Ishikawa (cell line): ENCODE measurements at regions not wholly inside any gene's neighbourhood (a gene's known extent, or its start where the extent isn't known, plus 50 kb on each side); places are given as distances from the start of the nearest gene placed in this dataset.

Experiments used
- CEBPB ChIP-seq: IDR thresholded peaks from 2 replicates; pipeline ENCODE4 v1.6.1; 2012
- CREB1 ChIP-seq: IDR thresholded peaks from 2 replicates; pipeline ENCODE4 v1.6.1; 2012; ENCODE audit warnings: low read depth
- EGR1 ChIP-seq: IDR thresholded peaks from 2 replicates; pipeline ENCODE4 v1.6.1; 2012
- EP300 ChIP-seq: IDR thresholded peaks from 2 replicates; pipeline ENCODE4 v1.6.1; 2012; ENCODE audit warnings: borderline replicate concordance
- FOXM1 ChIP-seq: IDR thresholded peaks from 2 replicates; pipeline ENCODE4 v1.6.1; 2012; ENCODE audit warnings: low read depth, borderline replicate concordance
- NFIC ChIP-seq: IDR thresholded peaks from 2 replicates; pipeline ENCODE4 v1.6.1; 2012
- RAD21 ChIP-seq: IDR thresholded peaks from 2 replicates; pipeline ENCODE4 v1.6.1; 2012; ENCODE audit warnings: low read depth
- TAF1 ChIP-seq: IDR thresholded peaks from 2 replicates; pipeline ENCODE4 v1.6.1; 2012; ENCODE audit warnings: low read depth, mild to moderate bottlenecking
- TCF12 ChIP-seq: IDR thresholded peaks from 2 replicates; pipeline ENCODE4 v1.6.1; 2012; ENCODE audit warnings: low read depth
- TEAD4 ChIP-seq: IDR thresholded peaks from 2 replicates; pipeline ENCODE4 v1.6.1; 2012
- YY1 ChIP-seq: IDR thresholded peaks from 2 replicates; pipeline ENCODE4 v1.6.1; 2012; ENCODE audit warnings: low read depth
- ZBTB7A ChIP-seq: IDR thresholded peaks from 2 replicates; pipeline ENCODE4 v1.6.1; 2012; ENCODE audit warnings: low read depth
- TF ChIP-seq, protein P1 (sequence below): IDR thresholded peaks from 2 replicates; pipeline ENCODE4 v1.6.1; 2012; ENCODE audit warnings: low read depth, mild to moderate bottlenecking
- TF ChIP-seq, protein P2 (sequence below): IDR thresholded peaks from 2 replicates; pipeline ENCODE4 v1.6.1; 2012
- TF ChIP-seq, protein P3 (sequence below): IDR thresholded peaks from 2 replicates; pipeline ENCODE4 v1.6.1; 2012

DNA sequence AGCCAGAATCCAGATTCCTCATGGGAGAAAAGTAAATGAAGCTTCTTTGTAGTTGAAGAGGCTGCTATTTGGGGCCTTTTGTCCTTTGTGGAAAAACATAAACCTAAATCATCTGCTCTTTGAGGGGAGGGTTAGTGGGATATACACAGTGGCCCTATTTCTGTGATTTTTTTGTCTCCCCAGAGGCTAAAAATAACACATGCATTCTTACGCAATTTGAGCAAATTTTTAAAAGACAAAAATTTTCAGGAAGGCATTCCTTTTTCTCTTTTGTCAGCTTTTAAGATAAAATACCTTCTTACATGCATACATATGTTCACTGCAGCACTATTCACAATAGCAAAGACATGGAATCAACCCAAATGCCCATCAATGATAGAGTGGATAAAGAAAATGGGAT lies 165.5 kb downstream of the AXIN2 start:
- TF ChIP-seq TCF12 (no peak), CREB1 (no peak), YY1 (no peak), EGR1 (no peak), EP300 (no peak), NFIC (no peak), TEAD4 (no peak), TAF1 (no peak), FOXM1 (no peak), CEBPB (no peak), RAD21 (no peak)
- TF ChIP-seq, protein P1, sequence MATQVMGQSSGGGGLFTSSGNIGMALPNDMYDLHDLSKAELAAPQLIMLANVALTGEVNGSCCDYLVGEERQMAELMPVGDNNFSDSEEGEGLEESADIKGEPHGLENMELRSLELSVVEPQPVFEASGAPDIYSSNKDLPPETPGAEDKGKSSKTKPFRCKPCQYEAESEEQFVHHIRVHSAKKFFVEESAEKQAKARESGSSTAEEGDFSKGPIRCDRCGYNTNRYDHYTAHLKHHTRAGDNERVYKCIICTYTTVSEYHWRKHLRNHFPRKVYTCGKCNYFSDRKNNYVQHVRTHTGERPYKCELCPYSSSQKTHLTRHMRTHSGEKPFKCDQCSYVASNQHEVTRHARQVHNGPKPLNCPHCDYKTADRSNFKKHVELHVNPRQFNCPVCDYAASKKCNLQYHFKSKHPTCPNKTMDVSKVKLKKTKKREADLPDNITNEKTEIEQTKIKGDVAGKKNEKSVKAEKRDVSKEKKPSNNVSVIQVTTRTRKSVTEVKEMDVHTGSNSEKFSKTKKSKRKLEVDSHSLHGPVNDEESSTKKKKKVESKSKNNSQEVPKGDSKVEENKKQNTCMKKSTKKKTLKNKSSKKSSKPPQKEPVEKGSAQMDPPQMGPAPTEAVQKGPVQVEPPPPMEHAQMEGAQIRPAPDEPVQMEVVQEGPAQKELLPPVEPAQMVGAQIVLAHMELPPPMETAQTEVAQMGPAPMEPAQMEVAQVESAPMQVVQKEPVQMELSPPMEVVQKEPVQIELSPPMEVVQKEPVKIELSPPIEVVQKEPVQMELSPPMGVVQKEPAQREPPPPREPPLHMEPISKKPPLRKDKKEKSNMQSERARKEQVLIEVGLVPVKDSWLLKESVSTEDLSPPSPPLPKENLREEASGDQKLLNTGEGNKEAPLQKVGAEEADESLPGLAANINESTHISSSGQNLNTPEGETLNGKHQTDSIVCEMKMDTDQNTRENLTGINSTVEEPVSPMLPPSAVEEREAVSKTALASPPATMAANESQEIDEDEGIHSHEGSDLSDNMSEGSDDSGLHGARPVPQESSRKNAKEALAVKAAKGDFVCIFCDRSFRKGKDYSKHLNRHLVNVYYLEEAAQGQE, result no peak
- TF ChIP-seq, protein P2, sequence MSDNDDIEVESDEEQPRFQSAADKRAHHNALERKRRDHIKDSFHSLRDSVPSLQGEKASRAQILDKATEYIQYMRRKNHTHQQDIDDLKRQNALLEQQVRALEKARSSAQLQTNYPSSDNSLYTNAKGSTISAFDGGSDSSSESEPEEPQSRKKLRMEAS, result no peak

DNA sequence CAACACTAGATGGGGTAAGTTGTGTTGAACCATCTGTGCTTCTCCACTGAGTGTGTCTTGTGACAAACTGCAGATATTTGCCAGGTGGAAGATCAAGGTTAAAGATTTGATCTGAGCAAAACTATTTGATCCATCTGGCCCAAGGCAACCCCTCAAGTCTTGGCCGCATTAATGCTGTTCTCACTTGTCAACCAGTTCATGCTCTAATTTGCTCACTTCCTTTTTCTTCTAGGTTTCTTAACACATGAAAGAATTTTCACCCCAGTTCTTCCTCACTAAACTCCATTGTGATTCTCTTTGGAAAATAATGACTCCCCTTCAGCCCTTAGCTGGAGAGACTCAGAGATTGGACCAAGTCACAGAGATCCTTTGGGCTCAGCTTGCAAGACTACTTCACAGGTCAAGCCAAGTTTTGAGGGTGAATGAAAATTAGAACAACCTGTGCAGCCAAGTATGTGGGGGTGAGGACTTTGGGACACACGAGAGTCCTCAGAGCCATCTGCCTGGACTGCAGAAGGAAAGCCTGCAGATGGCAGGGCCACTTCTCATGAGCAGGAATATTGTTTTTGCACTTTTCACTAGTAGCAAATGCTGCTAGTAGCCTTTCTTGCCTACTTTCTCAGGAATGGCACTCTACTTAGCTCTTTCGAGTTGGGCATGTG lies 166.5 kb downstream of the AXIN2 start:
- TF ChIP-seq CREB1, result no peak
- TF ChIP-seq CEBPB, result no peak
- no peak for TF ChIP-seq ZBTB7A
- TF ChIP-seq EP300, result no peak
- TF ChIP-seq FOXM1, result no peak
- TF ChIP-seq TAF1, result no peak
- no peak for TF ChIP-seq NFIC
- TF ChIP-seq EGR1, result no peak
- TF ChIP-seq TCF12, result no peak
- TF ChIP-seq, protein P3, sequence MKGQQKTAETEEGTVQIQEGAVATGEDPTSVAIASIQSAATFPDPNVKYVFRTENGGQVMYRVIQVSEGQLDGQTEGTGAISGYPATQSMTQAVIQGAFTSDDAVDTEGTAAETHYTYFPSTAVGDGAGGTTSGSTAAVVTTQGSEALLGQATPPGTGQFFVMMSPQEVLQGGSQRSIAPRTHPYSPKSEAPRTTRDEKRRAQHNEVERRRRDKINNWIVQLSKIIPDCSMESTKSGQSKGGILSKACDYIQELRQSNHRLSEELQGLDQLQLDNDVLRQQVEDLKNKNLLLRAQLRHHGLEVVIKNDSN, result no peak
- no peak for TF ChIP-seq YY1
- TF ChIP-seq, protein P2, result no peak

DNA sequence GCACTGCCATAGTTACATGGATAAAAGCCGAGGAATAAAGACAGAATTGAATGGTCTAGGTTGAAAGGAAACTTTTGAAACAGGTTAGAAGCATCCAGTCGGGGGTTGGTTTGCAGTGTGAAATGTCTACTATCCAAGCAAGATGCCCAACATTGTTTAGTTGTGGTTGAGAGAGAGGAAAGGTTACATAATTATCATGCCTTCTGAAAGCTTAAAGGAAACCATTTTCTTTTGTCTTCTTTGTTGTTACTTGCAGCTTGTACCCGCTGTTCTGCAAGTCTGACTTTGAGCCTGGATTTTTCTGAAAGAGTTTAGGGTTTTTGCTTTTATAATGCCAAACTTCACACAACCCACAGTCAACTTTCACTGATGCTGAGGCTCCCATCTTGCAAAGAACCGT lies 167.9 kb downstream of the AXIN2 start:
- TF ChIP-seq TEAD4 (no peak), CREB1 (no peak), CEBPB (no peak), TCF12 (no peak), RAD21 (no peak), NFIC (no peak), YY1 (no peak), EP300 (no peak), EGR1 (no peak), TAF1 (no peak)
- TF ChIP-seq, protein P2, result no peak
- TF ChIP-seq, protein P1, result no peak
- TF ChIP-seq, protein P3, result no peak

DNA sequence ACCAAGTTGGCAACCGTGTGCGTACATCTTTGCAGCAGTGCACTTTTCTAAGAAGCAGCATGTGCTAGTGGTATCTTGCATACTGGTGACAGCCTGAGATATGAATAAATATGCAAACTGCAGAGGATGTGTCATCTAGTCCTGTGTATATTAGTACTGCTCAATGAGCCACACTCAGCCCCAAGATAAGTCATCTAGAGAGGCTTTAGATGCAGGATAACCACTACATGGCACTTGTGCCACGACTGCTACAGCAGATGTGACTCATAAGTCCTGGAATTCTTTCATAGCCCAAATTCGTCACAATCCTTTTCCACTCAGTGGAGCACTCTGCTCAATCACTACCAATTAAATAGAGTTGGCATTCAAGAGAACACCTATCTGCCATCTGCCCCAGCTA lies 171.5 kb downstream of the AXIN2 start:
- no peak for TF ChIP-seq EGR1
- no peak for TF ChIP-seq CEBPB
- no peak for TF ChIP-seq YY1

DNA sequence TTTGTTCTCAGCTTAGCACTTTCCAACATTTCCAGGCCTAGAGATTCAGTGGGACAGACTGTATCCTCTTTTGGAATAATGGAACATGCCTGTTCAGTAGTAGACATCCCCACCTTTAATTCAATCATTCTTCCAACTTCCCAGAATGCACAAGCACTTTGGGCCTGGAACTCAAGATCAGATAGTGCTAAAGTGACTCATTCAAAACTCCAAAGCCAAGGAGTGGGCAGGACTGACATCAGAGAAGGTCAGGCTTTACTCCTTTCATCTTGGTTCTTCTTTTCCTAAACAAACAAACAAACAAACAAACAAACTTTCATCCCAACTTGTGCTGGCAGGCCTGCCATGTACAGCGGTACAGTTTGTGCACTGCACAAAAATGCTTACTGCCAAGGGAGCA lies 172.0 kb downstream of the AXIN2 start:
- TF ChIP-seq FOXM1 (no peak), ZBTB7A (no peak), EGR1 (no peak), NFIC (no peak), TEAD4 (no peak), TCF12 (no peak), YY1 (no peak), CREB1 (no peak), TAF1 (no peak), RAD21 (no peak), CEBPB (no peak), EP300 (no peak)
- TF ChIP-seq, protein P2, result no peak
- TF ChIP-seq, protein P3, result no peak
- TF ChIP-seq, protein P1, result no peak
